ENCODE measurements at regions not wholly inside any gene's neighbourhood (a gene's known extent, or its start where the extent isn't known, plus 50 kb on each side); places are given as distances from the start of the nearest gene placed in this dataset.
"Not testable (repeated sequence)": the region's sequence is repeated elsewhere in the genome, so short reads cannot be mapped to it uniquely, and the experiment has no call there.

GRCh38 chr2:226123300-226123699 is 676.3 kb downstream of the IRS1 start:
- no peak for DNase-seq (ENCODE audit: low spot score)

GRCh38 chr2:226122041-226122440 is 677.6 kb downstream of the IRS1 start:
- DNase-seq (ENCODE audit: low spot score) = no peak

- DNase-seq (ENCODE audit: low spot score) = no peak
Measured at GRCh38 chr2:226121046-226121738, 678.4 kb downstream of the IRS1 start.

- peak; percentile 60 for DNase-seq (ENCODE audit: low spot score)
Measured at GRCh38 chr2:226118471-226119429, 680.9 kb downstream of the IRS1 start.

- no peak for DNase-seq (ENCODE audit: low spot score)
Measured at GRCh38 chr2:226117510-226118065, 682.0 kb downstream of the IRS1 start.

GRCh38 chr2:226116346-226116745 is 683.3 kb downstream of the IRS1 start:
- DNase-seq (ENCODE audit: low spot score) = no peak

- DNase-seq (ENCODE audit: low spot score) = no peak
Measured at GRCh38 chr2:226115832-226116200, 683.8 kb downstream of the IRS1 start.

GRCh38 chr2:226115102-226115831 is 684.4 kb downstream of the IRS1 start:
- DNase-seq (ENCODE audit: low spot score) = peak; percentile 94

- DNase-seq (ENCODE audit: low spot score) = peak; percentile 23
Measured at GRCh38 chr2:226114436-226114835, 685.2 kb downstream of the IRS1 start.

GRCh38 chr2:226098861-226099745 is 699.6 kb downstream of the NYAP2 start:
- no peak for DNase-seq (ENCODE audit: low spot score)

- DNase-seq (ENCODE audit: low spot score) = no peak
Measured at GRCh38 chr2:226095058-226095457, 695.5 kb downstream of the NYAP2 start.

GRCh38 chr2:226093364-226093763 is 693.9 kb downstream of the NYAP2 start:
- no peak for DNase-seq (ENCODE audit: low spot score)

GRCh38 chr2:226088366-226088674 is 688.8 kb downstream of the NYAP2 start:
- no peak for DNase-seq (ENCODE audit: low spot score)

GRCh38 chr2:226087505-226088365 is 688.2 kb downstream of the NYAP2 start:
- peak; percentile 22 for DNase-seq (ENCODE audit: low spot score)

- no peak for DNase-seq (ENCODE audit: low spot score)
Measured at GRCh38 chr2:226087051-226087450, 687.5 kb downstream of the NYAP2 start.

GRCh38 chr2:226086190-226086589 is 686.7 kb downstream of the NYAP2 start:
- no peak for DNase-seq (ENCODE audit: low spot score)

GRCh38 chr2:226085425-226085824 is 685.9 kb downstream of the NYAP2 start:
- DNase-seq (ENCODE audit: low spot score) = not testable (repeated sequence)

GRCh38 chr2:226080334-226080733 is 680.8 kb downstream of the NYAP2 start:
- peak; percentile 10 for DNase-seq (ENCODE audit: low spot score)

GRCh38 chr2:226079671-226080181 is 680.2 kb downstream of the NYAP2 start:
- DNase-seq (ENCODE audit: low spot score) = peak; percentile 91

GRCh38 chr2:226079196-226079595 is 679.7 kb downstream of the NYAP2 start:
- DNase-seq (ENCODE audit: low spot score) = no peak

Measured in kidney tubule cell (primary cell).